Keratinocyte (primary cell): ENCODE measurements at regions not wholly inside any gene's neighbourhood (a gene's known extent, or its start where the extent isn't known, plus 50 kb on each side); places are given as distances from the start of the nearest gene placed in this dataset.

Experiments
- EZH2 ChIP-seq: IDR thresholded peaks from one replicate; pipeline ENCODE4 v1.6.1; 2012; ENCODE audit warnings: inconsistent platforms, mild to moderate bottlenecking, low read length, moderate library complexity
- TF ChIP-seq, protein P1 (sequence below), 3 experiments: IDR thresholded peaks in 1 of 3; conservative IDR thresholded peaks in 1 of 3; optimal IDR thresholded peaks in 1 of 3; 2 replicates in 2 of 3; 3 replicates in 1 of 3; pipeline versions ENCODE3 to v1.5.1; 2011; ENCODE audit warnings: low read length in 3 of 3, mild to moderate bottlenecking in 3 of 3, moderate library complexity in 2 of 3, control low read depth in 1 of 3, inconsistent platforms in 1 of 3; ENCODE audit not compliant: insufficient read depth in 2 of 3; ENCODE audit errors: extremely low read depth in 1 of 3

DNA sequence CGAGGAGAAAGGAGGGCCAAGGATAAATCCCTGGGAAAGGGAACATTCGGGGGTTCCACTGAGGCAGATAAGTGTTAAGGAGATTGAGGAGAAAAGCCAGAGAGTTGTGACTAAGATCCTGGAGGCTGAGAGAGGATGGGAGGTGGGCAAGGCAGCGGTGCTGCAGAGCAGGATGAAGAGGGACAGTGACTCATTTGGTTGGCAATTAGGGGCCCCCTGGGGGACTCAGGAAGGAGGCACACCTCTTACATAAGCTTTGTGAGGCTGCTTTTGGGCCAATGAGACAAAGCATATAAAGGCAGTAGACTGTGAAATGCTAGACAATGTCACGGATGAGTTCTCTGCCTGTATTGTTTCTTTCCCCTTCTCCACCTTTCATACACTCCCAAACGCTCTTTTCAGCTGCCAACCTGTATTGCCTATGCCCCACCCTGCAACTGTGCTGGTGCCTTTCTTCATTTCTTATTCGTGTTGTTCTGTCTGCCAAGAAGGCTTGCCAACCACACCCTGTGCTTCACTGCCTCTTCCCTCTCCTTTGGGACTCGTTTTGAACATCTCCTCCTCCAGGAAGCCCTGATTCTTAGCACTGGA is 246.8 kb upstream of the KIRREL3 start:
- no peak for TF ChIP-seq EZH2
- TF ChIP-seq, protein P1, sequence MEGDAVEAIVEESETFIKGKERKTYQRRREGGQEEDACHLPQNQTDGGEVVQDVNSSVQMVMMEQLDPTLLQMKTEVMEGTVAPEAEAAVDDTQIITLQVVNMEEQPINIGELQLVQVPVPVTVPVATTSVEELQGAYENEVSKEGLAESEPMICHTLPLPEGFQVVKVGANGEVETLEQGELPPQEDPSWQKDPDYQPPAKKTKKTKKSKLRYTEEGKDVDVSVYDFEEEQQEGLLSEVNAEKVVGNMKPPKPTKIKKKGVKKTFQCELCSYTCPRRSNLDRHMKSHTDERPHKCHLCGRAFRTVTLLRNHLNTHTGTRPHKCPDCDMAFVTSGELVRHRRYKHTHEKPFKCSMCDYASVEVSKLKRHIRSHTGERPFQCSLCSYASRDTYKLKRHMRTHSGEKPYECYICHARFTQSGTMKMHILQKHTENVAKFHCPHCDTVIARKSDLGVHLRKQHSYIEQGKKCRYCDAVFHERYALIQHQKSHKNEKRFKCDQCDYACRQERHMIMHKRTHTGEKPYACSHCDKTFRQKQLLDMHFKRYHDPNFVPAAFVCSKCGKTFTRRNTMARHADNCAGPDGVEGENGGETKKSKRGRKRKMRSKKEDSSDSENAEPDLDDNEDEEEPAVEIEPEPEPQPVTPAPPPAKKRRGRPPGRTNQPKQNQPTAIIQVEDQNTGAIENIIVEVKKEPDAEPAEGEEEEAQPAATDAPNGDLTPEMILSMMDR (optimal IDR thresholded peaks at IDR 0.05 in 1 of 3, IDR thresholded peaks at IDR 0.05 in 1 of 3, conservative IDR thresholded peaks at IDR 0.05 in 1 of 3; ENCODE audit: extremely low read depth in 1 of 3, insufficient read depth in 2 of 3, low read length in 3 of 3): no peak
